Activated B cell treated with CpG ODN at 0.5 μM for 24 hours (primary cell): ENCODE measurements at regions not wholly inside any gene's neighbourhood (a gene's known extent, or its start where the extent isn't known, plus 50 kb on each side); places are given as distances from the start of the nearest gene placed in this dataset.
"Not testable (repeated sequence)": the region's sequence is repeated elsewhere in the genome, so short reads cannot be mapped to it uniquely, and the experiment has no call there.

Source experiments
- ATAC-seq: fragments of 200-7000 bp; cut with Tn5 transposase; one replicate; pipeline ENCODE4 v1.10.0; 2021; ENCODE audit warnings: low read depth, mild to moderate bottlenecking, moderate library complexity
- CTCF ChIA-PET: fragments of 350-600 bp; sonication (Branson Sonifier 250); formaldehyde crosslinking; loops from one replicate; lab custom pipeline; 2021; ENCODE audit warnings: antibody characterized with exemption; lab: Charles Lee
- POLR2A ChIA-PET: fragments of 350-600 bp; sonication (Branson Sonifier 250); formaldehyde crosslinking; loops from one replicate; lab custom pipeline; 2021; ENCODE audit warnings: antibody characterized with exemption; lab: Charles Lee
- DNase-seq: peaks from one replicate; pipeline ENCODE4 v3.0.0; 2022
- H3K27ac Mint-ChIP-seq: one replicate; pipeline ENCODE4 v1.8.0; 2020; ENCODE audit warnings: mixed read lengths
- H3K27me3 Mint-ChIP-seq: one replicate; pipeline ENCODE4 v1.8.0; 2021; ENCODE audit warnings: mixed read lengths
- H3K36me3 Mint-ChIP-seq: one replicate; pipeline ENCODE4 v1.8.0; 2021; ENCODE audit warnings: low read depth, mixed read lengths
- H3K4me1 Mint-ChIP-seq: one replicate; pipeline ENCODE4 v1.8.0; 2021; ENCODE audit warnings: mixed read lengths
- H3K4me3 Mint-ChIP-seq: one replicate; pipeline ENCODE4 v1.8.0; 2020; ENCODE audit warnings: mild to moderate bottlenecking, mixed read lengths
- H3K9me3 Mint-ChIP-seq: one replicate; pipeline ENCODE4 v1.8.0; 2020; ENCODE audit warnings: mixed read lengths
- CTCF ChIP-seq: fragments of 200-600 bp; IDR thresholded peaks from one replicate; pipeline ENCODE4 v1.8.0; 2022; ENCODE audit warnings: antibody characterized with exemption, mild to moderate bottlenecking
- intact Hi-C: fragments of 100-400 bp; cut with micrococcal nuclease; formaldehyde crosslinking; loops from one replicate; pipeline ENCODE4 v1.15.1; 2024

- no peak for DNase-seq
- intact Hi-C loops: no loop called here
- POLR2A ChIA-PET: no interaction called here
- Mint-ChIP-seq H3K4me1 (no peaks in the 10 kb centered on the region), H3K4me3 (no peak overlapping the region), H3K9me3 (peaks cover 2% of the 10 kb centered on the region), H3K27me3 (peaks cover 4% of the 10 kb centered on the region), H3K27ac (no peak overlapping the region), H3K36me3 (no peaks in the 10 kb centered on the region)
- TF ChIP-seq CTCF: no peak
- CTCF ChIA-PET: no interaction called here
- ATAC-seq: no peak
Measured at GRCh38 chr16:22692034-22692433, 121.9 kb upstream of the HS3ST2 start.

GRCh38 chr16:22692916-22693637 lies 120.9 kb upstream of the HS3ST2 start:
- intact Hi-C loops: no loop called here
- Mint-ChIP-seq H3K4me1 (no peaks in the 10 kb centered on the region), H3K36me3 (no peaks in the 10 kb centered on the region), H3K27ac (no peak overlapping the region), H3K27me3 (peaks cover 5% of the 10 kb centered on the region), H3K9me3 (no peaks in the 10 kb centered on the region), H3K4me3 (no peak overlapping the region)
- TF ChIP-seq CTCF: no peak
- ChIA-PET POLR2A (interaction anchor here (0.7 kb wide), 1 partner anchor 139 kb away, joined by 4 read pairs; no protein-coding TSS in a partner anchor), CTCF (no interaction called here)
- no peak for ATAC-seq
- DNase-seq: no peak

- TF ChIP-seq CTCF: no peak
- ChIA-PET CTCF (interaction anchor here (0.7 kb wide), 1 partner anchor 10 kb away, joined by 3 read pairs; no protein-coding TSS in a partner anchor), POLR2A (interaction anchor here (0.7 kb wide), 1 partner anchor 138 kb away, joined by 4 read pairs; no protein-coding TSS in a partner anchor)
- ATAC-seq: no peak
- Mint-ChIP-seq H3K27me3 (peaks cover 9% of the 10 kb centered on the region), H3K27ac (no peak overlapping the region), H3K4me3 (no peak overlapping the region), H3K4me1 (no peaks in the 10 kb centered on the region), H3K36me3 (no peaks in the 10 kb centered on the region), H3K9me3 (no peaks in the 10 kb centered on the region)
- intact Hi-C loops: no loop called here
- no peak for DNase-seq
Measured at GRCh38 chr16:22693638-22694340, 120.2 kb upstream of the HS3ST2 start.

- TF ChIP-seq CTCF: no peak
- intact Hi-C loops: no loop called here
- no peak overlapping the region for H3K27ac Mint-ChIP-seq
- CTCF ChIA-PET: no interaction called here
- POLR2A ChIA-PET: no interaction called here
- H3K9me3 Mint-ChIP-seq: no peaks in the 10 kb centered on the region
- H3K27me3 Mint-ChIP-seq: peaks cover 11% of the 10 kb centered on the region
- H3K36me3 Mint-ChIP-seq: no peaks in the 10 kb centered on the region
- H3K4me3 Mint-ChIP-seq: no peak overlapping the region
- H3K4me1 Mint-ChIP-seq: no peaks in the 10 kb centered on the region
- DNase-seq (no peak), ATAC-seq (no peak)
Measured at GRCh38 chr16:22694887-22695382, 119.0 kb upstream of the HS3ST2 start.

- CTCF ChIA-PET, H3K9me3 Mint-ChIP-seq, H3K4me1 Mint-ChIP-seq, ATAC-seq, H3K36me3 Mint-ChIP-seq, H3K27ac Mint-ChIP-seq, H3K4me3 Mint-ChIP-seq, intact Hi-C loops, DNase-seq, POLR2A ChIA-PET: not testable (repeated sequence)
- H3K27me3 Mint-ChIP-seq: peaks cover 12% of the 10 kb centered on the region
Measured at GRCh38 chr16:22695773-22696172, 118.2 kb upstream of the HS3ST2 start.
